ENCODE measurements at regions not wholly inside any gene's neighbourhood (a gene's known extent, or its start where the extent isn't known, plus 50 kb on each side); places are given as distances from the start of the nearest gene placed in this dataset.

DNA sequence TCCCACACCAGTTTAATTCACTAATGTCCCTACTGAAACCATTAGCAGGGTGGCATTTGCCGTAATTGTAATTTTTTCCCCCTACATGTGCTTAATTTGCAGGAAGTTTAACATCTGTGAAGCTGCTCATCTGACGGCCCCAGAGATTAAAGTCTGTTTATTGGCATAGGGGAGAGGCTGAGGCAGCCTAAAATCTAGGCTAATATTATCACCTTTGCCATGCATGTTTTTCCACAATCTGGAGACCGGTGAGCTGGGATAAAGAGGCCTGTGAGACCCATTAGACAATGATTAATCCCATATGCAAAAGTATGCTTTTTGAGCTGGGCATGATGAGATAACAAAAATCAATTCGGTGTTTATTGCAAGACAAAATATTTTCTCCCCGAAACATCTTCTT lies 561.2 kb upstream of the ALCAM start:
- peaks cover 31% of the 10 kb centered on the region for H3K4me1 Mint-ChIP-seq (ENCODE audit: low read depth, unreplicated experiment)
- TF ChIP-seq, protein P1, sequence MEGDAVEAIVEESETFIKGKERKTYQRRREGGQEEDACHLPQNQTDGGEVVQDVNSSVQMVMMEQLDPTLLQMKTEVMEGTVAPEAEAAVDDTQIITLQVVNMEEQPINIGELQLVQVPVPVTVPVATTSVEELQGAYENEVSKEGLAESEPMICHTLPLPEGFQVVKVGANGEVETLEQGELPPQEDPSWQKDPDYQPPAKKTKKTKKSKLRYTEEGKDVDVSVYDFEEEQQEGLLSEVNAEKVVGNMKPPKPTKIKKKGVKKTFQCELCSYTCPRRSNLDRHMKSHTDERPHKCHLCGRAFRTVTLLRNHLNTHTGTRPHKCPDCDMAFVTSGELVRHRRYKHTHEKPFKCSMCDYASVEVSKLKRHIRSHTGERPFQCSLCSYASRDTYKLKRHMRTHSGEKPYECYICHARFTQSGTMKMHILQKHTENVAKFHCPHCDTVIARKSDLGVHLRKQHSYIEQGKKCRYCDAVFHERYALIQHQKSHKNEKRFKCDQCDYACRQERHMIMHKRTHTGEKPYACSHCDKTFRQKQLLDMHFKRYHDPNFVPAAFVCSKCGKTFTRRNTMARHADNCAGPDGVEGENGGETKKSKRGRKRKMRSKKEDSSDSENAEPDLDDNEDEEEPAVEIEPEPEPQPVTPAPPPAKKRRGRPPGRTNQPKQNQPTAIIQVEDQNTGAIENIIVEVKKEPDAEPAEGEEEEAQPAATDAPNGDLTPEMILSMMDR (IDR thresholded peaks at IDR 0.05; ENCODE audit: partially characterized antibody, unreplicated experiment) = no peak
- H3K4me3 Mint-ChIP-seq (ENCODE audit: unreplicated experiment) = no peak overlapping the region
- no peaks in the 10 kb centered on the region for H3K9me3 Mint-ChIP-seq (ENCODE audit: unreplicated experiment)
- peaks cover 3% of the 10 kb centered on the region for H3K27me3 Mint-ChIP-seq (ENCODE audit: unreplicated experiment)
- no peaks in the 10 kb centered on the region for H3K36me3 Mint-ChIP-seq (ENCODE audit: unreplicated experiment)
- peak overlapping the region; percentile 54 for H3K27ac Mint-ChIP-seq (ENCODE audit: unreplicated experiment)
- no peak for DNase-seq

DNA sequence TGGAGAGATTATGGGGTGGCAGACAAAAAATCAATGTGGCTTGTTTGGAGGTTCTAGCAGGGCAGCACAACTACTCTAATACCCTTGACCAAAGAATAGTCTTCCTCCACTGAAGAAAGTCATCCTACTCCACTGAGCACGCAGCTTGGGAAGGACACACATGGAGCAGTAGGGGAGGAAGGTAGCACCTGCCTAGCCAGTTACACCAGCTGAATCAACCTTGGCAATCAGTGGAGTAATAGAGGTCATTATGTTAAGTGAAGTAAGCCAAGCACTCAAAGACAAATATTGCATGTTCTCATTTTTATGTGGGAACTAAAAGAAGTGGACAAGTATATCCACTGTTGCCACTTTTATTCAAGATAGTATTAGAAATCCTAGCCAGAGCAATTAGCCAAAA lies 555.8 kb upstream of the ALCAM start:
- no peaks in the 10 kb centered on the region for H3K27me3 Mint-ChIP-seq (ENCODE audit: unreplicated experiment)
- no peak for DNase-seq
- H3K9me3 Mint-ChIP-seq (ENCODE audit: unreplicated experiment) = no peaks in the 10 kb centered on the region
- peaks cover 9% of the 10 kb centered on the region for H3K4me1 Mint-ChIP-seq (ENCODE audit: low read depth, unreplicated experiment)
- no peak overlapping the region for H3K27ac Mint-ChIP-seq (ENCODE audit: unreplicated experiment)
- H3K4me3 Mint-ChIP-seq (ENCODE audit: unreplicated experiment) = no peak overlapping the region
- no peaks in the 10 kb centered on the region for H3K36me3 Mint-ChIP-seq (ENCODE audit: unreplicated experiment)
- TF ChIP-seq, protein P1 (IDR thresholded peaks at IDR 0.05; ENCODE audit: partially characterized antibody, unreplicated experiment) = no peak

DNA sequence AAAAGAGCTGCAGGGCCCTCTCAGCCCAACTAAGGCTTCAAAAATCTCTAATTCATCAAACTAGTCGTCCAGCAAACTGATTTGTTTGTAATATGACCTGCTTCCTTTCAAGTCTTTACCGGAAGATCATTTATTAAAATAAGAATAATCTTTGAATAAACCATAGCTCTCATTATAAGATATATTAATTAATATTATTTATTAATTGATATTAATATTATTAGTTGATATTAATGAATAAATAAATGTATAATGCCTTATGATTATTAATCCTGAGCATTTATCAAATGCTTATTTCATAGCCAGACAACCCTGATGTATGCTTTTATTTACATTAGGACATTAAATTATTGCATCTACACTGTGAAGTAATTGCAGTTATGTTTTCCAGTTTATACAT lies 550.7 kb upstream of the ALCAM start:
- H3K36me3 Mint-ChIP-seq (ENCODE audit: unreplicated experiment) = peaks cover 12% of the 10 kb centered on the region
- H3K27ac Mint-ChIP-seq (ENCODE audit: unreplicated experiment) = no peak overlapping the region

DNA sequence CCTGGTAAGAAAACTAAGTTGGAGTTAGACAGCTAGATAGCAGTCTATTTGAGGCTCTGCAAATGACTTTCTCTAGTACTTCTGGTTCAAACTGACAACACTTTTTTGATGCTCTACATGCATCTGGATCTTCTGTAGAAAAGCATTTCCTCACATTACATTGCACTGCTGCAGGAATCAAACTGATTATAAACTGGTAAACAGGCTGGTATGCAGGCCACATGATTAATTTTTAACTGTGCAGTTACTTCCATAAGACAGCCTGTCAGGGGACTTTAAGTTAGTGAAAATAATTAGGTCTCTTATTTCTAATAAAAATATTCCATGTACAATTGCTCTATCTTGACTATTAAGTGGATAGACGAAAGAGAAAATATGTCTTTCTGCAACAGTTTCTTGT lies 550.0 kb upstream of the ALCAM start:
- H3K4me1 Mint-ChIP-seq (ENCODE audit: low read depth, unreplicated experiment) = peaks cover 1% of the 10 kb centered on the region
- H3K4me3 Mint-ChIP-seq (ENCODE audit: unreplicated experiment) = no peak overlapping the region
- TF ChIP-seq, protein P1 (IDR thresholded peaks at IDR 0.05; ENCODE audit: partially characterized antibody, unreplicated experiment) = no peak
- H3K27me3 Mint-ChIP-seq (ENCODE audit: unreplicated experiment) = no peaks in the 10 kb centered on the region
- no peak for DNase-seq
- peaks cover 16% of the 10 kb centered on the region for H3K36me3 Mint-ChIP-seq (ENCODE audit: unreplicated experiment)
- no peak overlapping the region for H3K27ac Mint-ChIP-seq (ENCODE audit: unreplicated experiment)
- peaks cover 6% of the 10 kb centered on the region for H3K9me3 Mint-ChIP-seq (ENCODE audit: unreplicated experiment)

More for the DNA sequence above, 550.7 kb upstream of the ALCAM start:
- Mint-ChIP-seq H3K4me3 (ENCODE audit: unreplicated experiment) (no peak overlapping the region), H3K9me3 (ENCODE audit: unreplicated experiment) (peaks cover 4% of the 10 kb centered on the region), H3K27me3 (ENCODE audit: unreplicated experiment) (no peaks in the 10 kb centered on the region), H3K4me1 (ENCODE audit: low read depth, unreplicated experiment) (peaks cover 1% of the 10 kb centered on the region)
- no peak for DNase-seq
- TF ChIP-seq, protein P1 (IDR thresholded peaks at IDR 0.05; ENCODE audit: partially characterized antibody, unreplicated experiment) = no peak

DNA sequence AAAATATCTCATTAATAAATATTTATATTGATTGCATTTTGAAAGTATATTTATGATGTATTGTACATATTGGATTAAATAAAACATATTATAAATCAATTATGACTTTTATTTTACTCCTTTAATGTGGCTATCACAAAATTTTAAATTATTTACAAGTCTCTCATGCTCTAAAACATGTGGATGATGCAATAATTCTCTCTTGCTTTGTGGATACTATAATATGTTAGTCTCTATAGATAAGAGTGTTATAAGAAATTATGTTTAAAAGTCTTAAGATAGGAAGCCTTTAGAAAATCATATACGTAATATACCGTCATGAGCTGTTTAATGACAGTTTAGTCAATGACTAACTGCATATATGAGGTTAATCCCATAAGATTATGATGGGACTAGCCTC lies 547.4 kb upstream of the ALCAM start:
- H3K4me3 Mint-ChIP-seq (ENCODE audit: unreplicated experiment) = no peak overlapping the region
- peaks cover 8% of the 10 kb centered on the region for H3K9me3 Mint-ChIP-seq (ENCODE audit: unreplicated experiment)
- H3K36me3 Mint-ChIP-seq (ENCODE audit: unreplicated experiment) = peaks cover 22% of the 10 kb centered on the region
- no peak for DNase-seq
- H3K27me3 Mint-ChIP-seq (ENCODE audit: unreplicated experiment) = peaks cover 3% of the 10 kb centered on the region
- no peak overlapping the region for H3K27ac Mint-ChIP-seq (ENCODE audit: unreplicated experiment)
- H3K4me1 Mint-ChIP-seq (ENCODE audit: low read depth, unreplicated experiment) = peaks cover 1% of the 10 kb centered on the region
- TF ChIP-seq, protein P1 (IDR thresholded peaks at IDR 0.05; ENCODE audit: partially characterized antibody, unreplicated experiment) = no peak
